Caco-2 (cell line): ENCODE measurements at regions not wholly inside any gene's neighbourhood (a gene's known extent, or its start where the extent isn't known, plus 50 kb on each side); places are given as distances from the start of the nearest gene placed in this dataset.

Experiments used
- BruUV-seq: library from RNA; stranded (reverse); fragments of 400-500 nt; replicated peaks from 2 replicates; lab custom pipeline; 2021; lab: Mats Ljungman, UMichigan
- CTCF ChIA-PET: fragments of 300-600 bp; sonication (Branson Sonifier 250); formaldehyde crosslinking; loops from one replicate; lab custom pipeline; 2022; ENCODE audit warnings: antibody characterized with exemption; lab: Charles Lee
- POLR2A ChIA-PET: fragments of 300-600 bp; sonication (Branson Sonifier 250); formaldehyde crosslinking; loops from one replicate; lab custom pipeline; 2022; ENCODE audit warnings: antibody characterized with exemption; lab: Charles Lee
- DNase-seq, 2 experiments: peaks; one replicate each; pipeline versions ENCODE4 v3.0.0 to v3.0.0-alpha.2; 2020 to 2022
- H3K27me3 ChIP-seq: replicated peaks from 2 replicates; pipeline ENCODE4 v1.6.0; 2011; ENCODE audit warnings: low read length; ENCODE audit not compliant: control insufficient read depth, insufficient read depth
- H3K36me3 ChIP-seq: 2 replicates; pipeline ENCODE4 v1.5.1; 2011; ENCODE audit warnings: low read length; ENCODE audit not compliant: control insufficient read depth, insufficient read depth
- H3K4me1 ChIP-seq: fragments of 250-450 bp; sonication (Bioruptor Pico); 2 replicates; pipeline ENCODE4 v1.5.1; 2020; ENCODE audit warnings: mild to moderate bottlenecking
- H3K4me3 ChIP-seq: 2 replicates; pipeline ENCODE4 v1.5.1; 2011; ENCODE audit warnings: low read depth, mild to moderate bottlenecking, control low read depth, low read length
- H3K9me3 ChIP-seq: fragments of 250-450 bp; sonication (Bioruptor Pico); 2 replicates; pipeline ENCODE4 v1.5.1; 2020; ENCODE audit warnings: mild to moderate bottlenecking, moderate library complexity
- H3K27ac Mint-ChIP-seq: one replicate; pipeline ENCODE4 v1.8.0; 2022; ENCODE audit warnings: mixed read lengths; ENCODE audit not compliant: unreplicated experiment
- H3K27me3 Mint-ChIP-seq: one replicate; pipeline ENCODE4 v1.8.0; 2022; ENCODE audit warnings: mixed read lengths; ENCODE audit not compliant: insufficient read depth, unreplicated experiment
- H3K36me3 Mint-ChIP-seq: one replicate; pipeline ENCODE4 v1.8.0; 2022; ENCODE audit warnings: mild to moderate bottlenecking, mixed read lengths; ENCODE audit not compliant: insufficient read depth, unreplicated experiment
- H3K4me1 Mint-ChIP-seq: one replicate; pipeline ENCODE4 v1.8.0; 2022; ENCODE audit warnings: low read depth, mixed read lengths; ENCODE audit not compliant: unreplicated experiment
- H3K4me3 Mint-ChIP-seq: one replicate; pipeline ENCODE4 v1.8.0; 2022; ENCODE audit warnings: mild to moderate bottlenecking, moderate library complexity, mixed read lengths; ENCODE audit not compliant: unreplicated experiment
- H3K9me3 Mint-ChIP-seq: one replicate; pipeline ENCODE4 v1.8.0; 2022; ENCODE audit warnings: mixed read lengths; ENCODE audit not compliant: unreplicated experiment
- CTCF ChIP-seq, 2 experiments: fragments of 200-600 bp in 1 of 2; IDR thresholded peaks; 1 replicate in 1 of 2; 2 replicates in 1 of 2; pipeline versions ENCODE4 v1.5.1 to v1.8.0; 2011 to 2022; ENCODE audit warnings: antibody characterized with exemption in 1 of 2, control low read depth in 1 of 2, inconsistent platforms in 1 of 2, low read depth in 1 of 2, low read length in 1 of 2, mild to moderate bottlenecking in 1 of 2, moderate library complexity in 1 of 2; ENCODE audit not compliant: insufficient read depth in 1 of 2, severe bottlenecking in 1 of 2, unreplicated experiment in 1 of 2
- intact Hi-C: fragments of 100-400 bp; cut with micrococcal nuclease; formaldehyde crosslinking; loops from one replicate; pipeline ENCODE4 v1.10.0; 2022; ENCODE audit not compliant: unreplicated experiment

GRCh38 chrX:27924718-27925117, 56.5 kb downstream of the DCAF8L1 start:
- intact Hi-C loops, result loop anchor here (10.0 kb wide), 1 partner anchor 60 kb away; the partner anchor contains the start of gene DCAF8L1
- POLR2A ChIA-PET, result no interaction called here

GRCh38 chrX:27924261-27924660, 57.0 kb downstream of the DCAF8L1 start:
- DNase-seq, result no peak
- POLR2A ChIA-PET, result no interaction called here

More at GRCh38 chrX:27924718-27925117, 56.5 kb downstream of the DCAF8L1 start:
- no TSS peak for BruUV-seq
- Mint-ChIP-seq H3K36me3 (no peaks in the 10 kb centered on the region), H3K4me3 (no peak overlapping the region), H3K4me1 (peaks cover 11% of the 10 kb centered on the region), H3K9me3 (peaks cover 9% of the 10 kb centered on the region), H3K27ac (no peak overlapping the region), H3K27me3 (no peaks in the 10 kb centered on the region)
- Histone ChIP-seq H3K4me1 (no peaks in the 10 kb centered on the region), H3K36me3 (no peaks in the 10 kb centered on the region), H3K4me3 (no peak overlapping the region), H3K9me3 (no peaks in the 10 kb centered on the region), H3K27me3 (no peaks in the 10 kb centered on the region)
- no peak for TF ChIP-seq CTCF (IDR thresholded peaks at IDR 0.05; ENCODE audit: insufficient read depth in 1 of 2, low read depth in 1 of 2, low read length in 1 of 2, severe bottlenecking in 1 of 2, unreplicated experiment in 1 of 2)
- CTCF ChIA-PET, result no interaction called here
- DNase-seq, result no peak

GRCh38 chrX:27918799-27919198, 62.5 kb downstream of the DCAF8L1 start:
- Histone ChIP-seq H3K27me3 (no peaks in the 10 kb centered on the region), H3K4me1 (no peaks in the 10 kb centered on the region), H3K9me3 (no peaks in the 10 kb centered on the region), H3K36me3 (no peaks in the 10 kb centered on the region), H3K4me3 (no peak overlapping the region)
- no TSS peak for BruUV-seq
- peak in 1 of 2 experiments; percentile 7 for DNase-seq
- H3K27ac Mint-ChIP-seq, result no peak overlapping the region
- no peaks in the 10 kb centered on the region for H3K36me3 Mint-ChIP-seq
- ChIA-PET POLR2A (no interaction called here), CTCF (no interaction called here)
- no peaks in the 10 kb centered on the region for H3K27me3 Mint-ChIP-seq
- TF ChIP-seq CTCF (IDR thresholded peaks at IDR 0.05; ENCODE audit: insufficient read depth in 1 of 2, low read depth in 1 of 2, low read length in 1 of 2, severe bottlenecking in 1 of 2, unreplicated experiment in 1 of 2), result peak in 1 of 2 experiments; percentile 21
- intact Hi-C loops, result no loop called here
- H3K4me3 Mint-ChIP-seq, result no peak overlapping the region
- H3K4me1 Mint-ChIP-seq, result no peaks in the 10 kb centered on the region
- no peaks in the 10 kb centered on the region for H3K9me3 Mint-ChIP-seq

More at GRCh38 chrX:27924261-27924660, 57.0 kb downstream of the DCAF8L1 start:
- Mint-ChIP-seq H3K27ac (no peak overlapping the region), H3K9me3 (peaks cover 9% of the 10 kb centered on the region), H3K4me1 (peaks cover 11% of the 10 kb centered on the region), H3K27me3 (no peaks in the 10 kb centered on the region), H3K4me3 (no peak overlapping the region), H3K36me3 (no peaks in the 10 kb centered on the region)
- no peak for TF ChIP-seq CTCF (IDR thresholded peaks at IDR 0.05; ENCODE audit: insufficient read depth in 1 of 2, low read depth in 1 of 2, low read length in 1 of 2, severe bottlenecking in 1 of 2, unreplicated experiment in 1 of 2)
- Histone ChIP-seq H3K4me3 (no peak overlapping the region), H3K27me3 (no peaks in the 10 kb centered on the region), H3K9me3 (no peaks in the 10 kb centered on the region), H3K36me3 (no peaks in the 10 kb centered on the region), H3K4me1 (no peaks in the 10 kb centered on the region)
- CTCF ChIA-PET, result no interaction called here
- BruUV-seq, result no TSS peak
- intact Hi-C loops, result loop anchor here (10.0 kb wide), 1 partner anchor 61 kb away; the partner anchor contains the start of gene DCAF8L1
